ENCODE measurements at regions not wholly inside any gene's neighbourhood (a gene's known extent, or its start where the extent isn't known, plus 50 kb on each side); places are given as distances from the start of the nearest gene placed in this dataset.

GRCh38 chr9:20040991-20041696, 252.3 kb upstream of the SLC24A2 start:
- no peak for DNase-seq

GRCh38 chr9:20037699-20038098, 248.9 kb upstream of the SLC24A2 start:
- DNase-seq: no peak

GRCh38 chr9:20033511-20033910, 244.7 kb upstream of the SLC24A2 start:
- DNase-seq: no peak

- DNase-seq: no peak
These were observed 243.7 kb upstream of the SLC24A2 start for GRCh38 chr9:20032413-20033006.

GRCh38 chr9:20031836-20032235, 243.0 kb upstream of the SLC24A2 start:
- peak; percentile 16 for DNase-seq

- DNase-seq: no peak
These were observed 241.8 kb upstream of the SLC24A2 start for GRCh38 chr9:20030671-20031070.

- no peak for DNase-seq
These were observed 241.4 kb upstream of the SLC24A2 start for GRCh38 chr9:20030221-20030620.

- no peak for DNase-seq
These were observed 240.0 kb upstream of the SLC24A2 start for GRCh38 chr9:20028849-20029231.

GRCh38 chr9:20028192-20028848, 239.5 kb upstream of the SLC24A2 start:
- no peak for DNase-seq

GRCh38 chr9:20023961-20024571, 235.2 kb upstream of the SLC24A2 start:
- DNase-seq: no peak

GRCh38 chr9:20023210-20023905, 234.5 kb upstream of the SLC24A2 start:
- no peak for DNase-seq

- DNase-seq: peak; percentile 64
These were observed 233.6 kb upstream of the SLC24A2 start for GRCh38 chr9:20022410-20022809.

- DNase-seq: no peak
These were observed 227.8 kb upstream of the SLC24A2 start for GRCh38 chr9:20016611-20017010.

- no peak for DNase-seq
These were observed 226.6 kb upstream of the SLC24A2 start for GRCh38 chr9:20015427-20015931.

GRCh38 chr9:20014168-20014567, 225.3 kb upstream of the SLC24A2 start:
- DNase-seq: no peak

GRCh38 chr9:20012232-20012631, 223.4 kb upstream of the SLC24A2 start:
- DNase-seq: no peak

- DNase-seq: no peak
These were observed 220.8 kb upstream of the SLC24A2 start for GRCh38 chr9:20009606-20010005.

GRCh38 chr9:20002011-20002410, 213.2 kb upstream of the SLC24A2 start:
- no peak for DNase-seq

- DNase-seq: no peak
These were observed 212.2 kb upstream of the SLC24A2 start for GRCh38 chr9:20001058-20001457.

- peak; percentile 97 for DNase-seq
These were observed 210.7 kb upstream of the SLC24A2 start for GRCh38 chr9:19999491-20000057.

- DNase-seq: peak; percentile 53
These were observed 210.1 kb upstream of the SLC24A2 start for GRCh38 chr9:19998823-19999455.

GRCh38 chr9:19998153-19998552, 209.3 kb upstream of the SLC24A2 start:
- peak; percentile 41 for DNase-seq
